ENCODE measurements at regions not wholly inside any gene's neighbourhood (a gene's known extent, or its start where the extent isn't known, plus 50 kb on each side); places are given as distances from the start of the nearest gene placed in this dataset.

GRCh38 chrX:33726281-33727160 lies 405.6 kb downstream of the FAM47A start:
- DNase-seq = peak in 9 of 56 donors; percentile 0 to 17 (median 1)

GRCh38 chrX:33725535-33726210 lies 406.4 kb downstream of the FAM47A start:
- DNase-seq = no peak

DNA sequence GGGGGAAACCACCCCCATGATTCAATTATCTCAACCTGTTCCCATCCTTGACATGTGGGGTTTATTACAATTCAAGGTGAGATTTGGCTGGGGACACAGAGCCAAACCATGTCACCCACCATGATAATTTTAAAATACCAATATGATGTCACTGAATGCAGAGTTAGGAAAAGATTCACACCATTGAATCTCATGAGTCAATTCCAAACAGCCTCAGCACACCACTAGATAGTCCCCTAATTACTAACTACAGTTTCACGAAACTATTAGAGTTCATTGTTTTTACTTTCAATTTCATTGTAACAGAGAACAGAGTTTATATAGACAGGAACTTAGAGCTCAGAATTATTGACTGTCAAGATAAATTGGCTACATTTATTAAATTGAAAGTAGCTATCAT lies 410.2 kb downstream of the FAM47A start:
- no peak for DNase-seq

- no peak for DNase-seq
Measured at GRCh38 chrX:33686105-33686504, 446.0 kb downstream of the FAM47A start.

All from nucleus accumbens (tissue), 56 donors.